ENCODE measurements at regions not wholly inside any gene's neighbourhood (a gene's known extent, or its start where the extent isn't known, plus 50 kb on each side); places are given as distances from the start of the nearest gene placed in this dataset.
"Not testable (repeated sequence)": the region's sequence is repeated elsewhere in the genome, so short reads cannot be mapped to it uniquely, and the experiment has no call there.

DNA sequence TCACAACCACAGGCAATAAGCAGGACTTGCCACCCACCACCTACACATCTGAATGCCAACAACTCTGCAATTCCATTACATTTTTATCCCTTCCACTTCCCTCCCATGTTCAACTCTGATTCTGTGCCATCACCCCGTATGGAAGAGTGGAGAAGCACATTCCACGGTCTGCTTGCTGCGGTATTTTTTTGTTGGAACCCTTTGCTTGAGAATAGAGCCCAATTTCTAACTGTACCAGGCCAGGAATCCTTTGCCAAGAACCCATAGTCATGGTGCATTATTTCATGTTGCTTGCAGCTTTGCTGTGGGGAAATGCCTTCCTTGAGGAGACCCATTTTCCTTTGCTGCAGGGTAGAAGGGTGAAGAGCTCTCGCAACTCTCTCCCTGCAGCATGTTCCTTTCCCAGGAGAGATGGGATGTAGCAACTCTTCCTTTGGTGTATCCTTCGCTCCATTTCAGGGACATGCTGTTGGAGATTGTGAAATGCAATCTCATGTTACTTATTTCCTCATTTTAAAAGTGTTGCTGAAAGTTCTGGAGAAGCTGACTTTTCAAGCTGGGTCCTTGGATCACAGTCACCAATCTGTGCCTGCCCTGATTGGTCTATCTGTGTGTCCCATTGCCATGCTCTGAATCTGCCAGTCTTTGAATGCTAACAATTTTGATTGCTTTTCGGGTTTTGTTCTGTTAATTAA lies 69.8 kb upstream of the STARD13 start:
- TF ChIP-seq CTCF (conservative IDR thresholded peaks at IDR 0.05; ENCODE audit: control insufficient read depth, insufficient read depth, low read depth, low read length): no peak
- H3K4me3 ChIP-seq (ENCODE audit: control insufficient read depth, low read depth, low read length): no peak overlapping the region
- peak; percentile 86 for DNase-seq (ENCODE audit: low read depth)

- not testable (repeated sequence) for DNase-seq (ENCODE audit: low read depth)
These were observed 72.5 kb upstream of the STARD13 start for GRCh38 chr13:33358076-33358475.

GRCh38 chr13:33362986-33363727 lies 77.6 kb upstream of the STARD13 start:
- H3K4me3 ChIP-seq (ENCODE audit: control insufficient read depth, low read depth, low read length): no peak overlapping the region
- no peak for DNase-seq (ENCODE audit: low read depth)
- TF ChIP-seq CTCF (conservative IDR thresholded peaks at IDR 0.05; ENCODE audit: control insufficient read depth, insufficient read depth, low read depth, low read length): no peak

More at GRCh38 chr13:33358076-33358475, 72.5 kb upstream of the STARD13 start:
- not testable (repeated sequence) for H3K4me3 ChIP-seq (ENCODE audit: control insufficient read depth, low read depth, low read length)

- no peak for TF ChIP-seq CTCF (conservative IDR thresholded peaks at IDR 0.05; ENCODE audit: control insufficient read depth, insufficient read depth, low read depth, low read length)
- DNase-seq (ENCODE audit: low read depth): no peak
- H3K4me3 ChIP-seq (ENCODE audit: control insufficient read depth, low read depth, low read length): no peak overlapping the region
These were observed 78.6 kb upstream of the STARD13 start for GRCh38 chr13:33364192-33364591.

DNA sequence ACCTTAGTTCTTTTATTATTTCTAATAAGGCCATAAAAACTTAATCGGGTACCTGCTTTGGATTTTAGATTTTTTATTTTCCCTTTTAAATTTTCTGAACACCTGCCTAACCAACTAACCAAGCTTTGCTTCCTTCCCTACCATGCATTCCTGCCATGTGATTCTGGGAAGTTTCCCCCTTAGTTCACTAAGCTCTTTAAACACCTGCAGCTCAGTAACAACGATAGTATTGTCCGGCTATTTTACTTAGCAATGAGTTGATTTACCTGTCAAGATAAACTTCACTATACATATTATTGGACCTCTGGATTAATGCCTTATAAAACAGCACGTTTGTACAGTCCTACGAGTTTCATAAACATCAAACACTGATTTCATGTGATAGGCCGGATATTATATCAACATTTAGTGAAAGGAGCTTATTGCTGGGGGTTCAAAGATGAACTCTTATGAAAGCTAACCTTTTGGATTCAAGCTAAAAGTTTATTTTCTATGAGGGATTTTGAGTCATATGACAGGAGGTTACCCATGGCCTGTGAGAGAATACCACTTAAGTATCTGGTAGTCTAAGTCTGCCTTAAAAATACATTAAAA lies 81.0 kb upstream of the STARD13 start:
- DNase-seq (ENCODE audit: low read depth): no peak
- TF ChIP-seq CTCF (conservative IDR thresholded peaks at IDR 0.05; ENCODE audit: control insufficient read depth, insufficient read depth, low read depth, low read length): no peak
- H3K4me3 ChIP-seq (ENCODE audit: control insufficient read depth, low read depth, low read length): no peak overlapping the region

DNA sequence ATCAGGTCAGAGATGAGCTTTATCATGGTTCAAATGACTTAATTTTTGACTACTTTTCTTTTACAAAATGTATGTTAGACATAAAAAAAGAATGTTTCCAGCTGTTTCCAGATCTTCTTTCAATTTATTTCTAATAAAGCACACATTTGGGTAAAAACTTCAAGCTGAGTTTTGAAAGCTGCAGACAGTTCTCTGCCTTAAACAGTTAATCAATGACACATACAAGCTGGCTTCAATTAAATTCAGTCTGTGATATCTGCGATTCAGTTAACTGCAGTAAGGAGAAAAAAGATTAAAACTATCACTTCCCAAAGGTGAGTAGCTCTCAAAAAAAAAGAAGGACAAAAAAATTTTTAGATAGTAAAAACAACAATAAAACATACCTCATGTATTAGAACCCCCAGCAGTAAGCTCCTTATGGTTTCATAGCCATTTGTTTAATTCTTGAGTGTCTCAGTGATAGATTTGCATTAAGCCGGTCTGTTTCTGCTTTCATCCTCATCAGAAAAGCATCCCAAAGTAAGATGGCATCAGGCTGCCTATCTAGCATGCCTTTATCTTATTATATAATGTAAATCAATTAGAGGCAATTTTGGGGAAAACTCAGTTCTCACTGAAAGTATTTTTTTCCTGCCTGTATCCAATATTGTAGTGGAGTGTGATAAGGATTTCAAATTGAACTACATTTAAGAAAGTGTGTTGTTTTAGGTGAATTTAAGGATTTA lies 81.8 kb upstream of the STARD13 start:
- TF ChIP-seq CTCF (conservative IDR thresholded peaks at IDR 0.05; ENCODE audit: control insufficient read depth, insufficient read depth, low read depth, low read length): no peak
- no peak overlapping the region for H3K4me3 ChIP-seq (ENCODE audit: control insufficient read depth, low read depth, low read length)
- DNase-seq (ENCODE audit: low read depth): no peak
